ENCODE measurements at regions not wholly inside any gene's neighbourhood (a gene's known extent, or its start where the extent isn't known, plus 50 kb on each side); places are given as distances from the start of the nearest gene placed in this dataset.

DNA sequence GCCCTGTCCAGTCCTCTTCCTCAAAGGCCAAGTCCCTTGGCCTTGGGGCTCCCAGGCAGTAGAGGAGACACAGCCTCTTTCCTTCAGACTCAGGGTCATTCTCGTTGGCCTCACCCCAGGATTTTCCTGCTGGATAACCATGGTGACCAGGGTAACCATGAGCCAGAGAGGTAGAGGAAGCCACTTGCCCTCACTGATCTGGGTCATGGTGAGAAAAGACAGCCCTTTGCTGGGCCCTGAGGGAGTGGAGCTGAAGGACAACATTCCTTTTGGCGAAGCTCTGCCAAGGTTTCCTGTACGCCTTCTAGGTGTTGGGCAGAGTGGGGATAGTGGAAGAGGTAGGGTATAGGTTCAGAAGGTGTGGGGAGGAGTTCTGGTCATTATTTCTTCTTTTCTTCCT lies 53.1 kb upstream of the WNT4 start:
- TF ChIP-seq EP300 (IDR thresholded peaks at IDR 0.05), result no peak
- no peak for TF ChIP-seq POLR2A (IDR thresholded peaks at IDR 0.05)
- no peak for TF ChIP-seq POLR2AphosphoS5 (IDR thresholded peaks at IDR 0.05)
- TF ChIP-seq, protein P1, sequence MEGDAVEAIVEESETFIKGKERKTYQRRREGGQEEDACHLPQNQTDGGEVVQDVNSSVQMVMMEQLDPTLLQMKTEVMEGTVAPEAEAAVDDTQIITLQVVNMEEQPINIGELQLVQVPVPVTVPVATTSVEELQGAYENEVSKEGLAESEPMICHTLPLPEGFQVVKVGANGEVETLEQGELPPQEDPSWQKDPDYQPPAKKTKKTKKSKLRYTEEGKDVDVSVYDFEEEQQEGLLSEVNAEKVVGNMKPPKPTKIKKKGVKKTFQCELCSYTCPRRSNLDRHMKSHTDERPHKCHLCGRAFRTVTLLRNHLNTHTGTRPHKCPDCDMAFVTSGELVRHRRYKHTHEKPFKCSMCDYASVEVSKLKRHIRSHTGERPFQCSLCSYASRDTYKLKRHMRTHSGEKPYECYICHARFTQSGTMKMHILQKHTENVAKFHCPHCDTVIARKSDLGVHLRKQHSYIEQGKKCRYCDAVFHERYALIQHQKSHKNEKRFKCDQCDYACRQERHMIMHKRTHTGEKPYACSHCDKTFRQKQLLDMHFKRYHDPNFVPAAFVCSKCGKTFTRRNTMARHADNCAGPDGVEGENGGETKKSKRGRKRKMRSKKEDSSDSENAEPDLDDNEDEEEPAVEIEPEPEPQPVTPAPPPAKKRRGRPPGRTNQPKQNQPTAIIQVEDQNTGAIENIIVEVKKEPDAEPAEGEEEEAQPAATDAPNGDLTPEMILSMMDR (IDR thresholded peaks at IDR 0.05), result no peak
- 69 to 82% methylated on average over 2 to 3 of the region's 3 CpGs for WGBS, 2 donors (ENCODE audit: low coverage in 1 of 2)
- ATAC-seq, result no peak

DNA sequence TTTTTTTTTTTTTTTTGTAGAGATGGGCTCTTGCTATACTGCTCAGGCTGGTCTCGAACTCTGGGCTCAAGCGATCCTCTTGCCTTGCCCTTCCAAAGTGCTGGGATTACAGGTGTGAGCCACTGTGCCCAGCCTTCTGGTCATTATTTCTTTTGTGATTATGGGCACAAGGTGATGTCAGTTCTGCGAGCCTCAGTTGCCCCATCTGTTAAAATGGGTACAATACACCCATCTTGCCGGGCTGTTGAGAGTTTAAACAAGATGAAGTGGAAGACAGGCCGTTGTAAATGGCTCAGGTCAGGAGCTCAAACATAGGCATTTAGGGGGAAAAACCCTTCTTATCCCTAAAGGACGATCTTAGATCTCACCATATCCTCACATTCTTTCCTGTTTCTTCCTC lies 53.7 kb upstream of the WNT4 start:
- Histone ChIP-seq H3K4me1 (no peaks in the 10 kb centered on the region), H3K27me3 (peaks cover 24% of the 10 kb centered on the region), H3K36me3 (no peaks in the 10 kb centered on the region), H3K27ac (no peak overlapping the region), H3K4me3 (no peak overlapping the region), H3K9me3 (peaks cover 0 to 4% (median 0%) of the 10 kb centered on the region in 3 donors)
- TF ChIP-seq POLR2A (IDR thresholded peaks at IDR 0.05) (no peak), POLR2AphosphoS5 (IDR thresholded peaks at IDR 0.05) (no peak), EP300 (IDR thresholded peaks at IDR 0.05) (no peak)
- TF ChIP-seq, protein P1 (IDR thresholded peaks at IDR 0.05), result no peak
- WGBS, 2 donors (ENCODE audit: low coverage in 1 of 2), result 90 to 100% methylated on average over 1 to 6 of the region's 6 CpGs
- ATAC-seq, result no peak

More for the DNA sequence above, 53.1 kb upstream of the WNT4 start:
- Histone ChIP-seq H3K27ac (no peak overlapping the region), H3K4me1 (no peaks in the 10 kb centered on the region), H3K9me3 (peaks cover 0 to 4% (median 0%) of the 10 kb centered on the region in 3 donors), H3K27me3 (peaks cover 20% of the 10 kb centered on the region), H3K4me3 (no peak overlapping the region), H3K36me3 (no peaks in the 10 kb centered on the region)

DNA sequence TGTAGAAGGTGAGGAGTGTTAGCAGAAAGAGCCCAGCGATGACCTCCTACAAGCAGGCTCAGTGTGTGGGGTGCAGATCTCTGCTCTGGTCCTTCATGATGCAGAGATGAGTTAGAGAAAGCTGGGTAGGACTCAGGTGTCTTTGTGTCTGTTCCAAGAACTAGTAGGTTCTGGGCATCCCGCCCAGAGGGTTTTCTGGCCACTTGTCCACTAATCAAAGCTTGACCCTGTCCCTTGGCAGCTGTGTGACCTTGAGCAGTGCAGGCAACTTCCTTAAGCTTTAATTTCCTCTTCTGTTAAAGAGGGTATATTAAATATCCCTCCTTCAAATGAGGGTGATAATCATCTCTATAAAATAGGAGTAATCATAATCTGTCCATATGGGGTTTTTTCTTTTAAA lies 54.7 kb upstream of the WNT4 start:
- H3K27me3 ChIP-seq, result peaks cover 24% of the 10 kb centered on the region
- no peak overlapping the region for H3K27ac ChIP-seq
- 75 to 100% methylated on average over 1 of the region's 2 CpGs for WGBS, 2 donors (ENCODE audit: low coverage in 1 of 2)
- H3K4me1 ChIP-seq, result no peaks in the 10 kb centered on the region
- TF ChIP-seq EP300 (IDR thresholded peaks at IDR 0.05) (no peak), POLR2A (IDR thresholded peaks at IDR 0.05) (no peak), POLR2AphosphoS5 (IDR thresholded peaks at IDR 0.05) (no peak)
- TF ChIP-seq, protein P1 (IDR thresholded peaks at IDR 0.05), result no peak
- H3K4me3 ChIP-seq, result no peak overlapping the region
- no peak for ATAC-seq
- H3K36me3 ChIP-seq, result no peaks in the 10 kb centered on the region
- peaks cover 0 to 4% (median 0%) of the 10 kb centered on the region in 3 donors for H3K9me3 ChIP-seq

DNA sequence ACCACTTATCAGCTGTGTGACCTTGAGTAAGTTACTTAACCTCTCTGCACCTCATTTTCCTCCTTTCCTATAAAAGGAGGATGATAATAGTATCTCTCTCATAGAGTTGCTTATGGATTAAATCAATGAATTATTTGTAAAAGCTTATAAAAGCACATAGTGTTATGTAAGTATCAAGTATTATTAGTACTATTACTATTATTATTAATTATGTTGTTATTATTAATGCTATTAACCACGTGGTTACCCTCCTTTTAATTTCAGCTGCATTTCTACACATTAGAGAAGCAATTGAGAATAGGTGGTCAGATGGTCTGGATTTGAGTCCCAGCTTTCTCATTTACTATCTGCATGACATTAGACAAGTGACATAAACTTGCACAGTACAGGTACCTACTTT lies 58.1 kb upstream of the WNT4 start:
- Histone ChIP-seq H3K4me1 (no peaks in the 10 kb centered on the region), H3K27me3 (peaks cover 26% of the 10 kb centered on the region), H3K4me3 (no peak overlapping the region), H3K36me3 (no peaks in the 10 kb centered on the region), H3K9me3 (peaks cover 0 to 4% (median 0%) of the 10 kb centered on the region in 3 donors), H3K27ac (no peak overlapping the region)
- WGBS, 2 donors (ENCODE audit: low coverage in 1 of 2), result 29 to 33% methylated on average over 1 of the region's 1 CpG
- ATAC-seq, result no peak
- TF ChIP-seq POLR2AphosphoS5 (IDR thresholded peaks at IDR 0.05), result no peak
- no peak for TF ChIP-seq EP300 (IDR thresholded peaks at IDR 0.05)
- TF ChIP-seq, protein P1 (IDR thresholded peaks at IDR 0.05), result no peak
- no peak for TF ChIP-seq POLR2A (IDR thresholded peaks at IDR 0.05)

DNA sequence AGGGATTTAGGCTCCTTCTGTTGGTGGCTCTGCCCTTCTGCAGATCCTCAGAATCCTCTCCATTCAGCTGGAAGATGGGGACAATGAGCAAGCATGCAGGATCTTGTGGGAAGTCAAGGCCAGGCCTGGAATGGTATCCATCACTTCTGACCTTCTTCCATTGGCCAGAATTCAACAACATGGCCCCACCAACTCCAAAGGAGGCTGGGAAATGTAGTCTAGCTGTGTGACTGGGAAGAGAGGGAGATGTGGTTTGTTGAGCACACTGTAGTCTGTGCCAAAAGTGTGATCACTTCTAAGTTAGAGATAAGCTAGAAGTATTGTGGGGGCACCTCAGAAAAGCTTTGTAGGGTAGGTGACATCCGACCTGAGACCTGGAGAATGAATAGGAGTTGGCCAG lies 60.4 kb upstream of the WNT4 start:
- no peaks in the 10 kb centered on the region for H3K36me3 ChIP-seq
- WGBS, 2 donors (ENCODE audit: low coverage in 1 of 2), result 89% methylated on average over 1 of the region's 1 CpG; no CpG with 5 or more reads in 1 of the 2 donors
- no peak for TF ChIP-seq POLR2AphosphoS5 (IDR thresholded peaks at IDR 0.05)
- no peak for TF ChIP-seq EP300 (IDR thresholded peaks at IDR 0.05)
- TF ChIP-seq, protein P1 (IDR thresholded peaks at IDR 0.05), result no peak
- no peak for TF ChIP-seq POLR2A (IDR thresholded peaks at IDR 0.05)
- no peaks in the 10 kb centered on the region for H3K4me1 ChIP-seq
- no peak for ATAC-seq
- H3K4me3 ChIP-seq, result no peak overlapping the region
- no peak overlapping the region for H3K27ac ChIP-seq
- peaks cover 44% of the 10 kb centered on the region for H3K27me3 ChIP-seq
- peaks cover 0 to 4% (median 0%) of the 10 kb centered on the region in 3 donors for H3K9me3 ChIP-seq

Measured in gastroesophageal sphincter (tissue), 4 donors.